HG03060 (cell line): ENCODE measurements at regions not wholly inside any gene's neighbourhood (a gene's known extent, or its start where the extent isn't known, plus 50 kb on each side); places are given as distances from the start of the nearest gene placed in this dataset.
"Not testable (repeated sequence)": the region's sequence is repeated elsewhere in the genome, so short reads cannot be mapped to it uniquely, and the experiment has no call there.

Source experiments
- ATAC-seq: cut with Tn5 transposase; IDR thresholded peaks from one replicate; pipeline ENCODE4 v1.9.1; 2021; ENCODE audit warnings: low read depth, moderate number of reproducible peaks; ENCODE audit not compliant: unreplicated experiment

DNA sequence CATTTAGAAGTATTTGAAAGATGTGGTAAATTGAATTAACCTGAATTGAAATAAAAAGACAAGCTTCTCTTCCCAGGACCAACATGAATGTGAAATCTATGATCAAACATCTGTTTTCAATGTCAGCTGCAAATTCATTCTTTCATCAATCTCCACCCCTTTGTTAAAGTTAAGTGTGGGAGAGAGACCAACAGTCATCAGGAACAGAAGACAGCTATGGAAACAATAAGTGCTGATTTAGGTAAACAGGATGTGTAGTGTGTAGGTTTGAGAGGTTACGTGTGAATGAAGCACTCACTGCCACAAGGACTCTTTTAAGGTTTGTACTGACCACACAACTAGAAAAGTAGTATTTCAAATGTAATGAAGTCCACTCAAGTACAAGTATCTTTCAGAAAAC, 1659.8 kb upstream of the CELF4 start:
- ATAC-seq, result no peak

DNA sequence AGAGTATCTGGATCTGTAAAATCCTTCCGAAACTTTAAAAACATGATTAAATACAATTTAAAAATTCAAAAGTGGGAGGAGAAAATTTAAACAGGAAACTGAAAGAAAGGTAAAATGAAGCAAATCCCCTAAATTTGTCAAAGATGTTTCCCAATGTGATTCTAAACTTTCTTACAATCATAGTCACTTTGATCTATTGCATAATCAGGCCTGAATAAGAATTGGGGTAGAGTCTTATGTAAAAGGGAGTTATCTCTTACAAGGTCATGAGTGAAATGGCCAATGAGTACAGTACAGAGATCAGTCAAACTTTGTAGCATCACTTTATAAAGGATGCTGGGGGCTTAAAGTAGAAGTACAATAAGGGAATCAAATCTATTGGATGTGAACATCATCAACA, 1657.7 kb upstream of the CELF4 start:
- ATAC-seq, result no peak

GRCh38 chr18:39215920-39216319, 1650.3 kb upstream of the CELF4 start:
- no peak for ATAC-seq

GRCh38 chr18:39211461-39211860, 1645.9 kb upstream of the CELF4 start:
- ATAC-seq, result no peak

DNA sequence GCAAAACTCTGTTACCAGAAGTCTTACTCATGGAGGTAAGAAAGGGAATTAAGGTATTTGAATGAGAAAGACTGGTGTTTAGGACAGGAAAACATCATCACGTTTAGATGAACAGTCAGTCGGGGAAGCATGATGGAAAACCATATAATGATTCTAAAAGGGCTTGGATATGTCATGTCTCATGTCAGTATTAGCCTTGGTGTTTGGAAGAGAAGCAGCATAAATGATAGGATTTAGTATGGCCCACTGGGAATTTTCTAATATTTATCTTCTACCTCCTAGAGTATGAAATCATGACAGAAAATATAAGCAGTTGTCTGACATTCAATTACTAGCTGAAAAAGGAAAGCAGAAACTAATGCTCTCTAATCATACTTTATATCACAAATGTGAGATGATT, 1643.6 kb upstream of the CELF4 start:
- ATAC-seq, result no peak

DNA sequence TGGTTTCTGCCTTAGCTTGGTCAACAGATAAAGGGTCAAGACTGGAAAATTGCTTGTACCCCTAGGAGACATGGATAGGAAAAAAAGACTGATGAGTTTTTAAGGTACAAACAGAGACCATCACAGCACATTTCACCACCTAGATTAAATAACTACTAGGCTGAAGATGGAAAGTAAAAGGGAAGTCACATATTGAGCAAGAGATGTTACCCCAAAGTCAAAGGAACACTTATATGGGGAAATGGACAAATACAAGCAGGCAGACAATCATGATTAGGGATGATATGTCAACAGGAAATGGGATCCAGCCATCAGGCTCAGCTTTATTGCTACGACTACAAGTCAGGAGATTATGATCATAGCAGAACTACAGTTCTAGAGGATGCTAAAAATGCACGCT, 1643.1 kb upstream of the CELF4 start:
- no peak for ATAC-seq

GRCh38 chr18:39208190-39208589, 1642.6 kb upstream of the CELF4 start:
- no peak for ATAC-seq

GRCh38 chr18:39206398-39207103, 1641.0 kb upstream of the CELF4 start:
- ATAC-seq, result not testable (repeated sequence)

DNA sequence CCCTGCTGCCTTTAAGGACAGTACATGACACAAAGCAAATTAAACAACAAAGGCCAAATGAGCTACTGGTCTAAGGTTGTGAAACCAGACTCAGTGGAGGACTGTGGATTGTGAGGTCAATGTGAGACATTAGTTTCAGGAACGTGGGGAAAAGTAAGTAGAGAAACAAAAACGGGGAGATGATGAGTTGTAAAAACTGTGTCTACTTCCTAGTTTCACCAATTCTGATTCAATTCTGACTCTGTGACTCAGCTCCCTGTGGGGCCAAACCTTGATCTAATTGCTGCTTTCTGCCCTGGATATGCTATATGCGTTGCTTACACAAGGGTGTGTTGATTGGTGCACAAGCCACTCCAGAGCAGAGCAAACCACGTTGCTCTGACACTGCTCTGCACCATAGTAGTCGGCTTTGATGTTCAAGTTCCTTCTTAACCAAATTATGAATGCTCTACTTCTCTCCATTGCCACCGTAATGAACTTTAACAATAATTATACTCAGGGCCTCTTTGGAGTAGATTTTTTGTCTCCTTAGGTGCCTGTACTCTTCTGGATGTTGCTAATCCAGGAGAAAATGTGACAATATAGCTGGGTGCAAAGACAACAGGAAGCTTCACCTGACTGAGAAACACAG, 1640.1 kb upstream of the CELF4 start:
- ATAC-seq, result no peak

GRCh38 chr18:39200153-39200552, 1634.6 kb upstream of the CELF4 start:
- no peak for ATAC-seq

DNA sequence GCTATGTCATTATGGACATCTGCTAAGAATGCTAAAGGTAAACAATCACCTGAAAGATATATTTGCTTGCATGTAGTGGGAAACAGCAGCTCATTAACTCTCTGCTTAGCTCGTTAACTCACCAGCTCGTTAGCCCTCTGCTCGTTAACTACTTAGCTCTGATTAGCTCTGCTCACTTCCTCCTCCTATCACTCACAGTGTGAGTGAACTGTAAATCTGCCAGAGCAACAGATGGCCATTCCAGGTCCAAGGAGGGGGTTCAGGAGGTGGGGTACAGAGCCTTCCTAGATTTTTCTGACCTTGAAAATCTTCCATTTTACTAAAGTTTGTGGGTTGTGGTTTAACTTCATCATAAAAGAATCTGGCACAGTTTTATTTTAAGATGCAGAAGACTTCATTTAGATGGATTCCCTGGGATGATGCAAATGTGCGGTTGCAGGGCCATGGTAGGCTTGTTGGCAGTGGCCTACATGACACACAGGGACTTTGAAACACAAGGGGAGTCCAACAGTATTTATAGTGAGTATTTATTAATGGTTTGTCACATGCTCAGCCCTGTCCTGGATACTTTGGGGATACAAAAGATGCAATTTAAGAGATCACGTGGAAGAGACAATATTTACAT, 1633.7 kb upstream of the CELF4 start:
- ATAC-seq, result no peak

DNA sequence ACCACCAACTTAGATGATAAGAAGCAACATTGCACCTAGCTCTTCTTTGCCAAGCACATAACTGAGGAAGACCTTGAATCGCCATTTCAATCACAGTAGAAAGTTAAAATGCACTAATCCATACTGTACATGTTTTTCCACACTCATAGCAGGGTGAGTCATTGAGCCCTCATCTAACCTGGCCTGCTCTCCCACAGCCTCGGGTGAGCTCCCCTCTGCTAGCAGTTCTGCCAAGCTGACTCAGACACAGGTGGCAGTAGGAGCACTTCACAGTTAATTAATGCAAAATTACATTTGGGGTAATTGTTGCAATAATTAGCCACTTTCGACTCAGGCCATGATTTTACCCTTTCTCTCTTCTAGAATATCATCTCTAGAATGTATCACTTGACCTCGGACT, 1632.8 kb upstream of the CELF4 start:
- no peak for ATAC-seq

- ATAC-seq, result no peak
Observed at GRCh38 chr18:39191931-39192330, 1626.3 kb upstream of the CELF4 start.

GRCh38 chr18:39191058-39191457, 1625.5 kb upstream of the CELF4 start:
- ATAC-seq, result no peak

DNA sequence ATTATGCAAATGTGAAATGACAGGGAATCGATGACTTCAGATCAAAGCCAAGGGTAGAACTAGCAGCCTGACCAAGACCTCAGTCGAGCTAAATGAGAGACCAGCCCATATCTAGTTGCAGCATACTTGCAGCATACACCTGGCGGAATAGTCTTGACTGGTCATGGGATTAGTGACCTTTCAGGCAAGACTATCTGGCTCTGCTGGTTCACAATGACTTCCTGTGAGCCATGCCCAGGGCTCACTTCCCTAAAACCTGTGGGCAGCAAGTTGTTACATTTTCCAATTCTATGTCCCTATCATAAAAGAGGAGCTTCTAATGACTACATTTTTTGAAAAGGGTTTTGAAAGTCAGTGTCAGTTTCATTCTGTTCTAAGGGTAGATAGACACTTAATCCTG, 1624.9 kb upstream of the CELF4 start:
- no peak for ATAC-seq

DNA sequence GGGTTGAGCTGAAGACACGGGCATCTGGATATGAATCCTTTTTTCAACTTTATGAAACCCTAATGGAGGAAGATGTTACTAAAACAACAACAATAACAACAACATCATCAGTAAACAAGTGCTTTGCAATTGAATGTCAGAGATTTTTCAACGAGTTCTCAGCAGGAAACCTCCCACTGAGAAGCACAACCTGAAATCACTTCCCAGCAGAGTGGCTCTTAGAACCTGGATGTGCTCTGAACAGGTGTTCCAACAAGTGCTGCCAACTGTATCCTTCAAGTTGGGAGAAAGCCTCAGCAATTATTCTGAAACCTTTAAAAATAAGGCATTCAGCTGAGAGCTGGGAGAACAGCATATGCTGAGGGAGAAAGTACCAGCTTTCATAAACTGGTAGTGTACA, 1622.7 kb upstream of the CELF4 start:
- no peak for ATAC-seq

GRCh38 chr18:39186008-39186407, 1620.4 kb upstream of the CELF4 start:
- no peak for ATAC-seq

GRCh38 chr18:39184176-39184575, 1618.6 kb upstream of the CELF4 start:
- no peak for ATAC-seq

DNA sequence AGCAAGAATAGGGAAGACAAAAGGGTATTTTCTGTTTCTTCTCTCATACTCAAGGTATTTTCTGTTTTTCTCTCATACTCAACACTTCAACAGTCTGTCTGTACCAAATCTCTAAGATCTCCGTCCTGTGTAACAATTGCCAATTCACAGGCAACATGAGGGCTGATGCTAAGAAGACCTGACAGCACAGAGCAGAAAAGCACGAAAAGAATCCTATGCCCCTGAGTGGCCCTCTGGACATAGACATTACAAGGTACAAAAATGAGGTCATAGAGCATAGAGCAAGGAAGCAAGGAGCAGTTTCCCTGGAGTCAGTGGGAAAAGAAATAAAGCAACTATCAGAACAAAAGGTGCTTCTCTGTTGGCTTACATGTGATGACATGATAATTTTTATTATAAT, 1612.6 kb upstream of the CELF4 start:
- ATAC-seq, result no peak

DNA sequence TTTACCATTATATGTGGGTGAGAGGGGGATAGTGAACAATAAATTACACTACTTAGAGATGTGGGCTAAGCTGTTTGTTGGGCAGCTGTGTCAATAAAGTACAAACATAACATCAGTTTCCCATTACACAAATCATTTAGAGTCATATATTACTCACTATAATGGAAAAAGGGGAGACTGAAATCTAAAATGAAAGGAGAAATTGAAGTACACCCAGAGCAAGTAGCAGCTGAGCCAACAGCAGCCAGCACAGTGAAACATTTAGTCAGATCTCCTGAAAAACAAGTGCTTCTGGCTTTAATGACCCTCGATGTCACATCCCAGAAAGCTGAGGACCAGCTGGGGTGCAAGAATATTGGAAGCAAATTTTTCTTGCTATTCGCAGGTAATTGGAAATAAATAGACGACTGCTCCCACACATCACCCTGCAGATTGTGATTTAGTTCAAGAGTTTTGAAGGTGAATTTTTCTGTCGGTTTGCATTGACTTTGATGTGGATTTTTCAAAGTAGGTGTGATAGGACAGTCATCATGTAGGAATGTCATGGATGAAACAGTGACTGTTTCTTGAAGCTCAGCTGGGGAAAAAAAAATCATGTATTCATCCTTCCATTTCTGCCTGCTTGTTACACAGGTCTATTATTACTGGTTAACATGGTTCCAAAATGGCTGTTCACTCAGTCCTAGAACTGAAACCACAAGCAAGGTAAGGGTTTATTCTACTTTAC, 1607.3 kb upstream of the CELF4 start:
- no peak for ATAC-seq

- no peak for ATAC-seq
Observed at GRCh38 chr18:39168723-39169122, 1603.1 kb upstream of the CELF4 start.
